Stomach (tissue), 4 donors: ENCODE measurements at regions not wholly inside any gene's neighbourhood (a gene's known extent, or its start where the extent isn't known, plus 50 kb on each side); places are given as distances from the start of the nearest gene placed in this dataset.

Experiments
- POLR2A ChIP-seq, 4 donors: fragments of 450-650 bp; IDR thresholded peaks; one replicate each; pipeline ENCODE4 v1.6.1; 2016; ENCODE audit warnings: antibody characterized with exemption in 4 of 4, control low read depth in 2 of 4, mild to moderate bottlenecking in 1 of 4, moderate library complexity in 1 of 4
- POLR2AphosphoS5 ChIP-seq, 3 donors: sonication (generic); formaldehyde crosslinking; IDR thresholded peaks; one replicate each; pipeline ENCODE4 v1.6.1; 2016; ENCODE audit warnings: antibody characterized with exemption in 3 of 3
- TF ChIP-seq, protein P1 (sequence below), 7 experiments: fragments of 450-650 bp in 4 of 7; fragments of 200-600 bp in 3 of 7; sonication (generic) in 3 of 7; IDR thresholded peaks; one replicate each; pipeline ENCODE4 v1.5.1; 2016 to 2019; ENCODE audit warnings: antibody characterized with exemption in 7 of 7, control low read depth in 2 of 7, mild to moderate bottlenecking in 1 of 7

DNA sequence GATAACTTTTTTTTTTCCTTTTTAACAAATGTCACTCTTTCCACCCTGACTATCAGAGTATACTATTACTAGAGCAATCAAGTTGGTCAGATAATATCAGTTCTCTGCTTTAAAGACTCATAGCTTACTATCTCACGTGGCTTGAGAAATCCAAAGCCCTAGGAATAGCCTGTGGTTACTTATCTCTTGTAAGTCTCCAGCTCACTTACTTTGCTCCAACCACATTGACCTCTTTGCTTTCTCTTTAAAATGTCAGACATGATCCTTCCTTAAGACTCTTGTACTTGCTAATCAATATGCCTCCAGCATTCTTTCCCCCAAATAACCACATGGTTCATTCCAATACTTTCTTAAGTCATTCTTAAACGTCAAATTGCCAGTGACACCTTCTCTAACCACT is 1292.2 kb downstream of the REEP3 start:
- TF ChIP-seq, protein P1, sequence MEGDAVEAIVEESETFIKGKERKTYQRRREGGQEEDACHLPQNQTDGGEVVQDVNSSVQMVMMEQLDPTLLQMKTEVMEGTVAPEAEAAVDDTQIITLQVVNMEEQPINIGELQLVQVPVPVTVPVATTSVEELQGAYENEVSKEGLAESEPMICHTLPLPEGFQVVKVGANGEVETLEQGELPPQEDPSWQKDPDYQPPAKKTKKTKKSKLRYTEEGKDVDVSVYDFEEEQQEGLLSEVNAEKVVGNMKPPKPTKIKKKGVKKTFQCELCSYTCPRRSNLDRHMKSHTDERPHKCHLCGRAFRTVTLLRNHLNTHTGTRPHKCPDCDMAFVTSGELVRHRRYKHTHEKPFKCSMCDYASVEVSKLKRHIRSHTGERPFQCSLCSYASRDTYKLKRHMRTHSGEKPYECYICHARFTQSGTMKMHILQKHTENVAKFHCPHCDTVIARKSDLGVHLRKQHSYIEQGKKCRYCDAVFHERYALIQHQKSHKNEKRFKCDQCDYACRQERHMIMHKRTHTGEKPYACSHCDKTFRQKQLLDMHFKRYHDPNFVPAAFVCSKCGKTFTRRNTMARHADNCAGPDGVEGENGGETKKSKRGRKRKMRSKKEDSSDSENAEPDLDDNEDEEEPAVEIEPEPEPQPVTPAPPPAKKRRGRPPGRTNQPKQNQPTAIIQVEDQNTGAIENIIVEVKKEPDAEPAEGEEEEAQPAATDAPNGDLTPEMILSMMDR (IDR thresholded peaks at IDR 0.05) = no peak
- TF ChIP-seq POLR2AphosphoS5 (IDR thresholded peaks at IDR 0.05) (no peak), POLR2A (IDR thresholded peaks at IDR 0.05) (no peak)
